ENCODE measurements at regions not wholly inside any gene's neighbourhood (a gene's known extent, or its start where the extent isn't known, plus 50 kb on each side); places are given as distances from the start of the nearest gene placed in this dataset.

- intact Hi-C loops (cut with DNase I) = no loop called here
- WGBS, 2 donors = 84 to 89% methylated on average over 7 to 9 of the region's 13 CpGs
- no peak for TF ChIP-seq POLR2A (IDR thresholded peaks at IDR 0.05)
- no peak for TF ChIP-seq CTCF (IDR thresholded peaks at IDR 0.05)
- Histone ChIP-seq H3K27me3 (no peaks in the 10 kb centered on the region), H3K4me1 (no peaks in the 10 kb centered on the region), H3K9me3 (no peaks in the 10 kb centered on the region), H3K4me3 (replicated peaks in 1 of 3) (no peak overlapping the region), H3K27ac (no peak overlapping the region), H3K36me3 (no peaks in the 10 kb centered on the region)
- no peak for DNase-seq
Measured at GRCh38 chr14:105776924-105777323, 250.5 kb downstream of the TMEM121 start.

- TF ChIP-seq CTCF (IDR thresholded peaks at IDR 0.05) = no peak
- no peak for TF ChIP-seq POLR2A (IDR thresholded peaks at IDR 0.05)
- 44 to 56% methylated on average over 3 of the region's 3 CpGs for WGBS, 2 donors
- no peaks in the 10 kb centered on the region for H3K4me1 ChIP-seq
- H3K27me3 ChIP-seq = no peaks in the 10 kb centered on the region
- no peak overlapping the region for H3K4me3 ChIP-seq (replicated peaks in 1 of 3)
- no peaks in the 10 kb centered on the region for H3K36me3 ChIP-seq
- H3K9me3 ChIP-seq = no peaks in the 10 kb centered on the region
- H3K27ac ChIP-seq = no peak overlapping the region
- intact Hi-C loops (cut with DNase I) = no loop called here
- DNase-seq = no peak
Measured at GRCh38 chr14:105783707-105784106, 257.3 kb downstream of the TMEM121 start.

GRCh38 chr14:105793836-105794235 is 267.5 kb downstream of the TMEM121 start:
- intact Hi-C loops (cut with DNase I) = no loop called here
- TF ChIP-seq POLR2A (IDR thresholded peaks at IDR 0.05) = no peak
- TF ChIP-seq CTCF (IDR thresholded peaks at IDR 0.05) = no peak
- Histone ChIP-seq H3K27me3 (no peaks in the 10 kb centered on the region), H3K27ac (no peak overlapping the region), H3K4me3 (replicated peaks in 1 of 3) (no peak overlapping the region), H3K4me1 (no peaks in the 10 kb centered on the region), H3K36me3 (no peaks in the 10 kb centered on the region), H3K9me3 (no peaks in the 10 kb centered on the region)
- no peak for DNase-seq
- WGBS, 2 donors = 77 to 89% methylated on average over 4 of the region's 4 CpGs

GRCh38 chr14:105797546-105797945 is 271.2 kb downstream of the TMEM121 start:
- WGBS, 2 donors = 89 to 97% methylated on average over 1 of the region's 1 CpG
- Histone ChIP-seq H3K4me1 (no peaks in the 10 kb centered on the region), H3K27me3 (no peaks in the 10 kb centered on the region), H3K4me3 (replicated peaks in 1 of 3) (no peak overlapping the region), H3K36me3 (no peaks in the 10 kb centered on the region), H3K9me3 (no peaks in the 10 kb centered on the region), H3K27ac (no peak overlapping the region)
- no peak for TF ChIP-seq POLR2A (IDR thresholded peaks at IDR 0.05)
- no peak for TF ChIP-seq CTCF (IDR thresholded peaks at IDR 0.05)
- intact Hi-C loops (cut with DNase I) = no loop called here
- no peak for DNase-seq

- H3K27me3 ChIP-seq = no peaks in the 10 kb centered on the region
- no peak overlapping the region for H3K4me3 ChIP-seq (replicated peaks in 1 of 3)
- intact Hi-C loops (cut with DNase I) = no loop called here
- no peak overlapping the region for H3K27ac ChIP-seq
- H3K36me3 ChIP-seq = no peaks in the 10 kb centered on the region
- H3K9me3 ChIP-seq = no peaks in the 10 kb centered on the region
- TF ChIP-seq POLR2A (IDR thresholded peaks at IDR 0.05) = no peak
- TF ChIP-seq CTCF (IDR thresholded peaks at IDR 0.05) = no peak
- H3K4me1 ChIP-seq = no peaks in the 10 kb centered on the region
- no peak for DNase-seq
Measured at GRCh38 chr14:105805701-105806100, 279.3 kb downstream of the TMEM121 start.
